HEK293 (cell line): ENCODE measurements at regions not wholly inside any gene's neighbourhood (a gene's known extent, or its start where the extent isn't known, plus 50 kb on each side); places are given as distances from the start of the nearest gene placed in this dataset.

ENCODE experiments used
- CTCF ChIA-PET: fragments of 350-600 bp; formaldehyde crosslinking; extraction: SDS; loops from one replicate; lab custom pipeline; 2021; ENCODE audit warnings: antibody characterized with exemption; lab: Yijun Ruan, JAX
- POLR2A ChIA-PET: fragments of 300-600 bp; formaldehyde crosslinking; extraction: SDS; loops from one replicate; lab custom pipeline; 2020; ENCODE audit warnings: antibody characterized with exemption, inconsistent platforms; lab: Yijun Ruan, JAX
- H3K27ac ChIP-seq: fragments of 200-500 bp; sonication (Bioruptor generic); 2 replicates; pipeline ENCODE4 v1.5.1; 2014; ENCODE audit warnings: low read depth, low read length, control low read depth, inconsistent platforms; ENCODE audit errors: extremely low read depth
- H3K36me3 ChIP-seq, 2 experiments: fragments of 200-500 bp in 1 of 2; sonication (Bioruptor generic) in 1 of 2; 1 replicate in 1 of 2; 2 replicates in 1 of 2; pipeline ENCODE4 v1.5.1; 2014 to 2017; ENCODE audit warnings: inconsistent platforms in 2 of 2, low read length in 2 of 2; ENCODE audit not compliant: control insufficient read depth in 2 of 2, insufficient read depth in 1 of 2
- H3K4me1 ChIP-seq: fragments of 200-500 bp; sonication (Bioruptor generic); 2 replicates; pipeline ENCODE4 v1.5.1; 2014; ENCODE audit warnings: mild to moderate bottlenecking, low read length, inconsistent platforms; ENCODE audit not compliant: control insufficient read depth, insufficient read depth
- H3K4me3 ChIP-seq: 2 replicates; pipeline ENCODE4 v1.5.1; 2011; ENCODE audit warnings: low read depth, mild to moderate bottlenecking, control low read depth, low read length, moderate library complexity
- H3K9me3 ChIP-seq: fragments of 200-500 bp; sonication (Bioruptor generic); 2 replicates; pipeline ENCODE4 v1.5.1; 2014; ENCODE audit warnings: low read depth, low read length, inconsistent platforms; ENCODE audit not compliant: control insufficient read depth, insufficient read depth
- GLIS1 ChIP-seq: fragments of 450-650 bp; formaldehyde crosslinking; IDR thresholded peaks from 2 replicates; pipeline ENCODE4 v1.5.1; 2016; ENCODE audit warnings: missing biosample characterization, missing genetic modification characterization
- MYNN ChIP-seq: fragments of 450-650 bp; formaldehyde crosslinking; IDR thresholded peaks from 2 replicates; pipeline ENCODE4 v1.5.1; 2016; ENCODE audit warnings: missing biosample characterization, missing genetic modification characterization, borderline replicate concordance
- REPIN1 ChIP-seq: fragments of 450-650 bp; formaldehyde crosslinking; IDR thresholded peaks from 2 replicates; pipeline ENCODE4 v1.5.1; 2017; ENCODE audit warnings: missing biosample characterization, missing genetic modification characterization, low read depth
- SP3 ChIP-seq: fragments of 450-650 bp; formaldehyde crosslinking; IDR thresholded peaks from 2 replicates; pipeline ENCODE4 v1.5.1; 2016; ENCODE audit warnings: missing biosample characterization, missing genetic modification characterization
- ZBTB8A ChIP-seq: fragments of 450-650 bp; formaldehyde crosslinking; IDR thresholded peaks from 2 replicates; pipeline ENCODE4 v1.5.1; 2016; ENCODE audit warnings: missing biosample characterization, missing genetic modification characterization
- ZNF16 ChIP-seq: fragments of 450-650 bp; formaldehyde crosslinking; IDR thresholded peaks from 2 replicates; pipeline ENCODE4 v1.5.1; 2016; ENCODE audit warnings: low read depth, missing biosample characterization, missing genetic modification characterization
- ZNF174 ChIP-seq: fragments of 450-650 bp; formaldehyde crosslinking; IDR thresholded peaks from 2 replicates; pipeline ENCODE4 v1.5.0; 2017; ENCODE audit warnings: missing biosample characterization, mild to moderate bottlenecking, missing genetic modification characterization
- ZNF18 ChIP-seq: fragments of 450-650 bp; formaldehyde crosslinking; IDR thresholded peaks from 2 replicates; pipeline ENCODE4 v1.5.1; 2016; ENCODE audit warnings: missing biosample characterization, missing genetic modification characterization
- ZNF280D ChIP-seq: fragments of 450-650 bp; formaldehyde crosslinking; IDR thresholded peaks from 2 replicates; pipeline ENCODE4 v1.5.1; 2016; ENCODE audit warnings: missing biosample characterization, missing genetic modification characterization
- ZNF350 ChIP-seq: fragments of 450-650 bp; formaldehyde crosslinking; IDR thresholded peaks from 2 replicates; pipeline ENCODE4 v1.5.0; 2017; ENCODE audit warnings: missing biosample characterization, mild to moderate bottlenecking, missing genetic modification characterization
- ZNF416 ChIP-seq: fragments of 450-650 bp; formaldehyde crosslinking; IDR thresholded peaks from 2 replicates; pipeline ENCODE4 v1.5.1; 2016; ENCODE audit warnings: missing biosample characterization, missing genetic modification characterization
- ZNF449 ChIP-seq: fragments of 450-650 bp; formaldehyde crosslinking; IDR thresholded peaks from 2 replicates; pipeline ENCODE4 v1.5.1; 2017; ENCODE audit warnings: missing biosample characterization, mild to moderate bottlenecking, missing genetic modification characterization, moderate library complexity
- ZNF48 ChIP-seq: fragments of 450-650 bp; formaldehyde crosslinking; IDR thresholded peaks from 2 replicates; pipeline ENCODE4 v1.5.1; 2016; ENCODE audit warnings: missing biosample characterization, missing genetic modification characterization
- ZNF501 ChIP-seq: fragments of 450-650 bp; formaldehyde crosslinking; IDR thresholded peaks from 2 replicates; pipeline ENCODE4 v1.5.1; 2016; ENCODE audit warnings: missing biosample characterization, missing genetic modification characterization
- ZNF510 ChIP-seq: fragments of 450-650 bp; formaldehyde crosslinking; IDR thresholded peaks from 2 replicates; pipeline ENCODE4 v1.5.1; 2018; ENCODE audit warnings: mild to moderate bottlenecking, missing genetic modification characterization, missing biosample characterization; ENCODE audit not compliant: insufficient replicate concordance
- ZNF521 ChIP-seq: fragments of 450-650 bp; formaldehyde crosslinking; IDR thresholded peaks from 2 replicates; pipeline ENCODE4 v1.5.1; 2017; ENCODE audit warnings: missing biosample characterization, mild to moderate bottlenecking, missing genetic modification characterization
- ZNF548 ChIP-seq: fragments of 450-650 bp; formaldehyde crosslinking; IDR thresholded peaks from 2 replicates; pipeline ENCODE4 v1.5.1; 2016; ENCODE audit warnings: missing biosample characterization, missing genetic modification characterization
- ZNF610 ChIP-seq: fragments of 450-650 bp; formaldehyde crosslinking; IDR thresholded peaks from 2 replicates; pipeline ENCODE4 v1.5.1; 2016; ENCODE audit warnings: missing biosample characterization, missing genetic modification characterization, borderline replicate concordance
- ZNF621 ChIP-seq: fragments of 450-650 bp; formaldehyde crosslinking; IDR thresholded peaks from 2 replicates; pipeline ENCODE4 v1.5.1; 2017; ENCODE audit warnings: missing biosample characterization, missing genetic modification characterization
- ZNF660 ChIP-seq: fragments of 450-650 bp; IDR thresholded peaks from 2 replicates; pipeline ENCODE4 v1.5.1; 2018; ENCODE audit warnings: missing biosample characterization, mild to moderate bottlenecking, missing genetic modification characterization
- ZNF768 ChIP-seq: fragments of 450-650 bp; formaldehyde crosslinking; IDR thresholded peaks from 2 replicates; pipeline ENCODE4 v1.5.1; 2018; ENCODE audit warnings: missing biosample characterization, mild to moderate bottlenecking, missing genetic modification characterization
- ZNF777 ChIP-seq: fragments of 450-650 bp; formaldehyde crosslinking; IDR thresholded peaks from 2 replicates; pipeline ENCODE4 v1.5.1; 2017; ENCODE audit warnings: missing biosample characterization, missing genetic modification characterization, borderline replicate concordance
- ZSCAN23 ChIP-seq: fragments of 450-650 bp; formaldehyde crosslinking; IDR thresholded peaks from 2 replicates; pipeline ENCODE4 v1.5.1; 2016; ENCODE audit warnings: missing biosample characterization, missing genetic modification characterization

GRCh38 chr4:31660916-31661315 is 940.7 kb downstream of the PCDH7 start:
- CTCF ChIA-PET = interaction anchor here (0.7 kb wide), 1 partner anchor 37 kb away, joined by 3 read pairs; no protein-coding TSS in a partner anchor
- no peaks in the 10 kb centered on the region for H3K9me3 ChIP-seq

GRCh38 chr4:31662951-31663350 is 942.8 kb downstream of the PCDH7 start:
- Histone ChIP-seq H3K36me3 (no peaks in the 10 kb centered on the region), H3K4me1 (no peaks in the 10 kb centered on the region), H3K27ac (no peak overlapping the region), H3K9me3 (no peaks in the 10 kb centered on the region), H3K4me3 (no peak overlapping the region)
- ChIA-PET POLR2A (no interaction called here), CTCF (no interaction called here)
- TF ChIP-seq SP3 (tag by site-specific recombination) (no peak), ZNF350 (tag by site-specific recombination) (no peak), REPIN1 (no peak), GLIS1 (tag by site-specific recombination) (no peak), ZNF280D (no peak), ZNF548 (tag by site-specific recombination) (no peak), ZNF416 (tag by site-specific recombination) (no peak)

More at GRCh38 chr4:31660916-31661315, 940.7 kb downstream of the PCDH7 start:
- Histone ChIP-seq H3K4me1 (no peaks in the 10 kb centered on the region), H3K27ac (no peak overlapping the region), H3K4me3 (no peak overlapping the region), H3K36me3 (no peaks in the 10 kb centered on the region)
- POLR2A ChIA-PET = no interaction called here
- TF ChIP-seq ZNF16 (tag by site-specific recombination) (no peak), ZNF510 (tag by site-specific recombination) (no peak), ZNF18 (tag by site-specific recombination) (no peak), ZSCAN23 (tag by site-specific recombination) (no peak), ZNF777 (no peak), ZNF501 (tag by site-specific recombination) (no peak), ZNF660 (tag by site-specific recombination) (no peak), ZNF768 (tag by site-specific recombination) (no peak), MYNN (tag by site-specific recombination) (no peak), ZNF521 (tag by site-specific recombination) (no peak), ZBTB8A (tag by site-specific recombination) (no peak), ZNF610 (no peak), ZNF621 (tag by site-specific recombination) (no peak), ZNF48 (tag by site-specific recombination) (no peak), ZNF449 (tag by site-specific recombination) (no peak), ZNF174 (tag by site-specific recombination) (no peak)
- TF ChIP-seq, all 188 proteins: peak for 0
